Epithelial cell of esophagus (primary cell): ENCODE measurements at regions not wholly inside any gene's neighbourhood (a gene's known extent, or its start where the extent isn't known, plus 50 kb on each side); places are given as distances from the start of the nearest gene placed in this dataset.

ENCODE experiments used
- DNase-seq: peaks from one replicate; pipeline ENCODE4 v3.0.0; 2010; ENCODE audit warnings: low read depth
- H3K4me3 ChIP-seq: 2 replicates; pipeline ENCODE4 v1.5.1; 2011; ENCODE audit warnings: mild to moderate bottlenecking, low read length, control low read depth
- TF ChIP-seq, protein P1 (sequence below): IDR thresholded peaks from 2 replicates; pipeline ENCODE4 v1.5.1; 2011; ENCODE audit warnings: low read depth, mild to moderate bottlenecking, low read length, control low read depth, inconsistent platforms; ENCODE audit not compliant: insufficient read depth; ENCODE audit errors: missing control alignments

DNA sequence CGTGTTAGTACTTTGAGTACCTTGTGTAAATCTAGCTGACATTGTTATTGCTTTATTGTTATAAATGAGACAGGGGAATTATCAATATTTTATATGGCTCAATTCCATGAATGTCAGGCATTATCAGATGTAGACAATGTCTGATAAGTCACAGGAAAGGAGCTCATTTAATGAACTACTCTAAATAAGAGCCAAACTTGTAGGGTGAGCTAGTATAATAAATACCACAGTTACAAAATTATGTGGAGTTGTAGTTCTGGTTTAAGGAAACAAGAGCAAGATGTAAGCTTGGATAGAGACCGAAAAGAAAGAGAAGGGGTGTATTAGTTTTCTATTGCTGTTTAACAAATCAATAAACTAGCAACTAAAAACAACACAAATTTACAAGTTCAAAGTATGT, 891.8 kb upstream of the SLITRK1 start:
- DNase-seq: no peak
- no peak overlapping the region for H3K4me3 ChIP-seq
- TF ChIP-seq, protein P1, sequence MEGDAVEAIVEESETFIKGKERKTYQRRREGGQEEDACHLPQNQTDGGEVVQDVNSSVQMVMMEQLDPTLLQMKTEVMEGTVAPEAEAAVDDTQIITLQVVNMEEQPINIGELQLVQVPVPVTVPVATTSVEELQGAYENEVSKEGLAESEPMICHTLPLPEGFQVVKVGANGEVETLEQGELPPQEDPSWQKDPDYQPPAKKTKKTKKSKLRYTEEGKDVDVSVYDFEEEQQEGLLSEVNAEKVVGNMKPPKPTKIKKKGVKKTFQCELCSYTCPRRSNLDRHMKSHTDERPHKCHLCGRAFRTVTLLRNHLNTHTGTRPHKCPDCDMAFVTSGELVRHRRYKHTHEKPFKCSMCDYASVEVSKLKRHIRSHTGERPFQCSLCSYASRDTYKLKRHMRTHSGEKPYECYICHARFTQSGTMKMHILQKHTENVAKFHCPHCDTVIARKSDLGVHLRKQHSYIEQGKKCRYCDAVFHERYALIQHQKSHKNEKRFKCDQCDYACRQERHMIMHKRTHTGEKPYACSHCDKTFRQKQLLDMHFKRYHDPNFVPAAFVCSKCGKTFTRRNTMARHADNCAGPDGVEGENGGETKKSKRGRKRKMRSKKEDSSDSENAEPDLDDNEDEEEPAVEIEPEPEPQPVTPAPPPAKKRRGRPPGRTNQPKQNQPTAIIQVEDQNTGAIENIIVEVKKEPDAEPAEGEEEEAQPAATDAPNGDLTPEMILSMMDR: no peak

DNA sequence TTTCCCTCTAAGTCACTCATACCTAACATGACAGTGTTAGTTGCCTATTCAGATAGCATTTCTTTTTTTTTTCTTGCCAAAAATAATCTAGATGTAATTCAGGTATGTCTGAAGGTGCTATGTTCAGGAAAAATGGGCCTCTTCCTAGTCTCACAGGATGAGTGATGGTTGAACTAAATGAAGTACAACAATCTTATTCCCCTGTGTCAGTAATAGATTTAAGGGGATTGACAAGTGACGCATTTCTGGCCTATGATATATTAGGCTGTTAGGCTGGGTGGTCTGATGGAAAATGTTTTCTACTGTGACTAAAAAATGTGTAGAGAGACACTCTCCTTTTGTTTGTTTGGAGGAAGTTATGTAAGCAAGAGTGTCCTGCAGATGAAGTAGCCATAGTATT, 878.7 kb upstream of the SLITRK1 start:
- no peak overlapping the region for H3K4me3 ChIP-seq
- TF ChIP-seq, protein P1: no peak
- DNase-seq: no peak

DNA sequence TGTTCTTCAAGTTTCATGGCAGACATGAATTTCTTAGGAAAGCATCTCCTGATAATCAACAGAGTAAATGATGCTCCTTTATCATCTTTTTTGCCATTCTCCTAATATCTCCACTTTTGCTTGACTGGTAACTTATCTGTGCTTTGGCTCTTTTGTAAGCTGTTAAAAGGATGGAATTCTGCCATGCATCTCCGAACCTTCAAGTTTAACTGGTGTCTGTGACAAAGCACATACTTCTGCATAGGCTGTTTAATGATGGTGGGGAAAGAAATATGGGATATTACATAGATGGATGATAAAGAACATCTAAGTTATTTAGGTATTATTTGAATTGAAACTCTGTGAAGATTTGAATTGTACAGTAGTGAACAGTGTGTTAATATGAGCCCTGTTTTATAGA, 866.9 kb upstream of the SLITRK1 start:
- TF ChIP-seq, protein P1: no peak
- DNase-seq: no peak
- H3K4me3 ChIP-seq: no peak overlapping the region

- no peak for DNase-seq
- H3K4me3 ChIP-seq: no peak overlapping the region
- TF ChIP-seq, protein P1: no peak
These were observed 862.8 kb upstream of the SLITRK1 start for GRCh38 chr13:84745051-84745551.

DNA sequence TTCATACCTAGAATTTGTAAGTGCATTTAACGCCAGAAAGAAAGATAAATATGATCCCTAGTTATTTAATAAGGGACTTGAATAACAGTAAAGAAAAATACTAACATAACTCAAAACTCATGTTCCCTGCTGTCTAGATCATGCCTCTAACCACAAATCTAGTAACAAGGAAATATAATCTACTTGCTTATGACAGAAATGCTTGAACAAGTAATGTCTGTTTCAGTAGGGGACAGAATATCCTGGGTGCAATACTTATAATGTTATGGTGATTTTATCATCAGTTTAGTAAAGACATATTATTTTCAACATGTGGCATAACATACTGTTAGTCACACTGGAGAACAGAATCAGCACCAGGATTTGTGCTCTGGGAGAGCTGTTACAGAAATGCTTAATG, 861.9 kb upstream of the SLITRK1 start:
- TF ChIP-seq, protein P1: no peak
- DNase-seq: no peak
- no peak overlapping the region for H3K4me3 ChIP-seq

- TF ChIP-seq, protein P1: no peak
- no peak for DNase-seq
- no peak overlapping the region for H3K4me3 ChIP-seq
These were observed 859.0 kb upstream of the SLITRK1 start for GRCh38 chr13:84741253-84741652.

DNA sequence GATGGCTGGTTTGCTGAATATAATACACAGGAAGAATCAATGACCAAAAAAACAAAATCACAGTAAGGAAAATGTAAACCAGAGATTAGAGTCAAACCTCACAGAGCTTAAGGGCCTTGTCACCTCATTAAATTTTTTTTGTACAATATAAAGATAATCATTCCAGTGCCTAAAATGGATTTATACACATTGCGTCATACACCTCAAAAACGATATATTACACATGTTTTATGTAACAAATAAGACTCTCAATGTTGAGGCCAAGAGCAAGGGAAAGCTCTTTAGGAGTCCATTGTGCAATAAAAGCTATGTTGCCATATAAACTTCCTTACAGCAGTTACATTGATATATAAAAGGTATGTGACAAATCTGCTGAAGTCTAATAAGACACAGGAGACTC, 856.7 kb upstream of the SLITRK1 start:
- TF ChIP-seq, protein P1: no peak
- H3K4me3 ChIP-seq: no peak overlapping the region
- no peak for DNase-seq
